ENCODE measurements at regions not wholly inside any gene's neighbourhood (a gene's known extent, or its start where the extent isn't known, plus 50 kb on each side); places are given as distances from the start of the nearest gene placed in this dataset.

- TF ChIP-seq, protein P1, sequence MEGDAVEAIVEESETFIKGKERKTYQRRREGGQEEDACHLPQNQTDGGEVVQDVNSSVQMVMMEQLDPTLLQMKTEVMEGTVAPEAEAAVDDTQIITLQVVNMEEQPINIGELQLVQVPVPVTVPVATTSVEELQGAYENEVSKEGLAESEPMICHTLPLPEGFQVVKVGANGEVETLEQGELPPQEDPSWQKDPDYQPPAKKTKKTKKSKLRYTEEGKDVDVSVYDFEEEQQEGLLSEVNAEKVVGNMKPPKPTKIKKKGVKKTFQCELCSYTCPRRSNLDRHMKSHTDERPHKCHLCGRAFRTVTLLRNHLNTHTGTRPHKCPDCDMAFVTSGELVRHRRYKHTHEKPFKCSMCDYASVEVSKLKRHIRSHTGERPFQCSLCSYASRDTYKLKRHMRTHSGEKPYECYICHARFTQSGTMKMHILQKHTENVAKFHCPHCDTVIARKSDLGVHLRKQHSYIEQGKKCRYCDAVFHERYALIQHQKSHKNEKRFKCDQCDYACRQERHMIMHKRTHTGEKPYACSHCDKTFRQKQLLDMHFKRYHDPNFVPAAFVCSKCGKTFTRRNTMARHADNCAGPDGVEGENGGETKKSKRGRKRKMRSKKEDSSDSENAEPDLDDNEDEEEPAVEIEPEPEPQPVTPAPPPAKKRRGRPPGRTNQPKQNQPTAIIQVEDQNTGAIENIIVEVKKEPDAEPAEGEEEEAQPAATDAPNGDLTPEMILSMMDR (conservative IDR thresholded peaks at IDR 0.05; ENCODE audit: low read depth, low read length) = no peak
- TF ChIP-seq MAZ (IDR thresholded peaks at IDR 0.05; ENCODE audit: borderline replicate concordance, low read depth, low read length) (no peak), SMC3 (IDR thresholded peaks at IDR 0.05; ENCODE audit: low read depth, low read length) (no peak), USF2 (IDR thresholded peaks at IDR 0.05; ENCODE audit: low read depth, low read length) (no peak), POLR2A (IDR thresholded peaks at IDR 0.05; ENCODE audit: low read depth, low read length) (no peak), CHD1 (IDR thresholded peaks at IDR 0.05; ENCODE audit: low read depth, low read length) (no peak), MXI1 (IDR thresholded peaks at IDR 0.05; ENCODE audit: borderline replicate concordance, low read depth, low read length) (no peak), RAD21 (IDR thresholded peaks at IDR 0.05; ENCODE audit: low read length) (no peak), RFX5 (IDR thresholded peaks at IDR 0.05; ENCODE audit: low read depth, low read length) (no peak), MAFK (IDR thresholded peaks at IDR 0.05; ENCODE audit: low read depth, low read length) (no peak), CEBPB (IDR thresholded peaks at IDR 0.05; ENCODE audit: low read depth, low read length) (no peak)
These were observed 178.9 kb upstream of the HEY2 start for GRCh38 chr6:125570526-125570925.
